GM23338 (cell line): ENCODE measurements at regions not wholly inside any gene's neighbourhood (a gene's known extent, or its start where the extent isn't known, plus 50 kb on each side); places are given as distances from the start of the nearest gene placed in this dataset.

ENCODE experiments used
- ATAC-seq: fragments of 200-7000 bp; cut with Tn5 transposase; 3 replicates; pipeline ENCODE4 v1.9.1; 2020
- DNase-seq: peaks from one replicate; pipeline ENCODE4 v3.0.0-alpha.2; 2015; ENCODE audit warnings: low spot score
- H2AFZ ChIP-seq: fragments of 200-600 bp; sonication (generic); 2 replicates; pipeline ENCODE4 v1.8.0; 2016; ENCODE audit warnings: antibody characterized with exemption, mild to moderate bottlenecking, moderate library complexity
- H3F3A ChIP-seq: fragments of 200-600 bp; sonication (generic); replicated peaks from 2 replicates; pipeline ENCODE4 v1.8.0; 2017; ENCODE audit warnings: antibody characterized with exemption, mixed run types, low read depth
- H3K27ac ChIP-seq: fragments of 200-600 bp; sonication (generic); 2 replicates; pipeline ENCODE4 v1.6.1; 2016; ENCODE audit warnings: low read depth
- H3K27me3 ChIP-seq: fragments of 200-600 bp; sonication (generic); 2 replicates; pipeline ENCODE4 v1.8.0; 2016; ENCODE audit warnings: mild to moderate bottlenecking, mixed run types, moderate library complexity; ENCODE audit not compliant: insufficient read depth
- H3K36me3 ChIP-seq: fragments of 200-600 bp; sonication (generic); 2 replicates; pipeline ENCODE4 v1.8.0; 2016; ENCODE audit warnings: mild to moderate bottlenecking; ENCODE audit not compliant: insufficient read depth
- H3K4me1 ChIP-seq: fragments of 200-600 bp; sonication (generic); 2 replicates; pipeline ENCODE4 v1.8.0; 2016; ENCODE audit warnings: mild to moderate bottlenecking, moderate library complexity; ENCODE audit not compliant: insufficient read depth
- H3K4me2 ChIP-seq: fragments of 200-600 bp; sonication (generic); 2 replicates; pipeline ENCODE4 v1.7.1; 2017; ENCODE audit warnings: mixed run types
- H3K4me3 ChIP-seq: fragments of 200-600 bp; sonication (generic); 2 replicates; pipeline ENCODE4 v1.6.1; 2016; ENCODE audit warnings: mixed run types
- H3K79me2 ChIP-seq: fragments of 200-600 bp; sonication (generic); replicated peaks from 2 replicates; pipeline ENCODE4 v1.8.0; 2017; ENCODE audit warnings: mild to moderate bottlenecking; ENCODE audit not compliant: insufficient read depth
- H3K9me2 ChIP-seq: fragments of 200-600 bp; sonication (generic); 2 replicates; pipeline ENCODE4 v1.8.0; 2017; ENCODE audit not compliant: insufficient read depth
- H4K20me1 ChIP-seq: fragments of 200-600 bp; sonication (generic); replicated peaks from 2 replicates; pipeline ENCODE4 v1.8.0; 2017; ENCODE audit warnings: mild to moderate bottlenecking; ENCODE audit not compliant: insufficient read depth
- H3K27ac Mint-ChIP-seq: 2 replicates; pipeline ENCODE4 v1.8.0; 2020; ENCODE audit warnings: inconsistent platforms, mild to moderate bottlenecking, moderate library complexity, mixed read lengths
- H3K27me3 Mint-ChIP-seq: 3 replicates; pipeline ENCODE4 v1.8.0; 2022; ENCODE audit warnings: low read depth, mild to moderate bottlenecking, moderate library complexity, mixed read lengths, inconsistent platforms; ENCODE audit not compliant: insufficient read depth, poor library complexity
- H3K36me3 Mint-ChIP-seq: 3 replicates; pipeline ENCODE4 v1.8.0; 2021; ENCODE audit warnings: low read depth, mild to moderate bottlenecking, inconsistent platforms, moderate library complexity, mixed read lengths
- H3K4me1 Mint-ChIP-seq: 3 replicates; pipeline ENCODE4 v1.8.0; 2020; ENCODE audit warnings: mild to moderate bottlenecking, inconsistent platforms, mixed read lengths
- H3K4me3 Mint-ChIP-seq: 3 replicates; pipeline ENCODE4 v1.8.0; 2021; ENCODE audit warnings: moderate library complexity, mild to moderate bottlenecking, inconsistent platforms, mixed read lengths
- H3K9me3 Mint-ChIP-seq: 3 replicates; pipeline ENCODE4 v1.8.0; 2020; ENCODE audit warnings: moderate library complexity, mild to moderate bottlenecking, inconsistent platforms, mixed read lengths
- CTCF ChIP-seq, 2 experiments: fragments of 200-600 bp in 1 of 2; sonication (generic) in 1 of 2; conservative IDR thresholded peaks; 2 replicates each; pipeline versions ENCODE4 v1.5.1 to v1.6.1; 2016 to 2017; ENCODE audit warnings: antibody characterized with exemption in 2 of 2, low read depth in 2 of 2, mild to moderate bottlenecking in 2 of 2, moderate library complexity in 1 of 2
- REST ChIP-seq: IDR thresholded peaks from one replicate; pipeline ENCODE4 v1.6.1; 2018; ENCODE audit warnings: antibody characterized with exemption; ENCODE audit not compliant: unreplicated experiment
- STAT1 ChIP-seq: IDR thresholded peaks from one replicate; pipeline ENCODE4 v1.6.1; 2016; ENCODE audit warnings: antibody characterized with exemption; ENCODE audit not compliant: unreplicated experiment
- TF ChIP-seq, protein P1 (sequence below): fragments of 250-450 bp; sonication (Bioruptor Pico); IDR thresholded peaks from 2 replicates; pipeline ENCODE4 v1.5.0; 2020; ENCODE audit warnings: mild to moderate bottlenecking, moderate library complexity
- TF ChIP-seq, protein P2 (sequence below): IDR thresholded peaks from 2 replicates; pipeline ENCODE4 v1.6.1; 2016; ENCODE audit warnings: antibody characterized with exemption

GRCh38 chr3:190741788-190742187 is 120.7 kb downstream of the GMNC start:
- Histone ChIP-seq H3K27me3 (no peaks in the 10 kb centered on the region), H3K36me3 (no peaks in the 10 kb centered on the region), H4K20me1 (no peaks in the 10 kb centered on the region), H3K4me1 (no peaks in the 10 kb centered on the region), H3F3A (no peaks in the 10 kb centered on the region), H2AFZ (no peak overlapping the region), H3K4me3 (no peak overlapping the region), H3K27ac (no peak overlapping the region), H3K9me2 (no peaks in the 10 kb centered on the region), H3K4me2 (no peak overlapping the region), H3K79me2 (no peaks in the 10 kb centered on the region)
- H3K27ac Mint-ChIP-seq = no peak overlapping the region
- H3K4me3 Mint-ChIP-seq = no peak overlapping the region
- ATAC-seq (no peak), DNase-seq (no peak)
- H3K9me3 Mint-ChIP-seq = no peaks in the 10 kb centered on the region; the same call in 2 of the 3 replicates
- no peaks in the 10 kb centered on the region for H3K27me3 Mint-ChIP-seq
- no peak for TF ChIP-seq REST
- no peak for TF ChIP-seq CTCF (conservative IDR thresholded peaks at IDR 0.05; ENCODE audit: low read depth in 2 of 2)
- no peak for TF ChIP-seq STAT1
- TF ChIP-seq, protein P1, sequence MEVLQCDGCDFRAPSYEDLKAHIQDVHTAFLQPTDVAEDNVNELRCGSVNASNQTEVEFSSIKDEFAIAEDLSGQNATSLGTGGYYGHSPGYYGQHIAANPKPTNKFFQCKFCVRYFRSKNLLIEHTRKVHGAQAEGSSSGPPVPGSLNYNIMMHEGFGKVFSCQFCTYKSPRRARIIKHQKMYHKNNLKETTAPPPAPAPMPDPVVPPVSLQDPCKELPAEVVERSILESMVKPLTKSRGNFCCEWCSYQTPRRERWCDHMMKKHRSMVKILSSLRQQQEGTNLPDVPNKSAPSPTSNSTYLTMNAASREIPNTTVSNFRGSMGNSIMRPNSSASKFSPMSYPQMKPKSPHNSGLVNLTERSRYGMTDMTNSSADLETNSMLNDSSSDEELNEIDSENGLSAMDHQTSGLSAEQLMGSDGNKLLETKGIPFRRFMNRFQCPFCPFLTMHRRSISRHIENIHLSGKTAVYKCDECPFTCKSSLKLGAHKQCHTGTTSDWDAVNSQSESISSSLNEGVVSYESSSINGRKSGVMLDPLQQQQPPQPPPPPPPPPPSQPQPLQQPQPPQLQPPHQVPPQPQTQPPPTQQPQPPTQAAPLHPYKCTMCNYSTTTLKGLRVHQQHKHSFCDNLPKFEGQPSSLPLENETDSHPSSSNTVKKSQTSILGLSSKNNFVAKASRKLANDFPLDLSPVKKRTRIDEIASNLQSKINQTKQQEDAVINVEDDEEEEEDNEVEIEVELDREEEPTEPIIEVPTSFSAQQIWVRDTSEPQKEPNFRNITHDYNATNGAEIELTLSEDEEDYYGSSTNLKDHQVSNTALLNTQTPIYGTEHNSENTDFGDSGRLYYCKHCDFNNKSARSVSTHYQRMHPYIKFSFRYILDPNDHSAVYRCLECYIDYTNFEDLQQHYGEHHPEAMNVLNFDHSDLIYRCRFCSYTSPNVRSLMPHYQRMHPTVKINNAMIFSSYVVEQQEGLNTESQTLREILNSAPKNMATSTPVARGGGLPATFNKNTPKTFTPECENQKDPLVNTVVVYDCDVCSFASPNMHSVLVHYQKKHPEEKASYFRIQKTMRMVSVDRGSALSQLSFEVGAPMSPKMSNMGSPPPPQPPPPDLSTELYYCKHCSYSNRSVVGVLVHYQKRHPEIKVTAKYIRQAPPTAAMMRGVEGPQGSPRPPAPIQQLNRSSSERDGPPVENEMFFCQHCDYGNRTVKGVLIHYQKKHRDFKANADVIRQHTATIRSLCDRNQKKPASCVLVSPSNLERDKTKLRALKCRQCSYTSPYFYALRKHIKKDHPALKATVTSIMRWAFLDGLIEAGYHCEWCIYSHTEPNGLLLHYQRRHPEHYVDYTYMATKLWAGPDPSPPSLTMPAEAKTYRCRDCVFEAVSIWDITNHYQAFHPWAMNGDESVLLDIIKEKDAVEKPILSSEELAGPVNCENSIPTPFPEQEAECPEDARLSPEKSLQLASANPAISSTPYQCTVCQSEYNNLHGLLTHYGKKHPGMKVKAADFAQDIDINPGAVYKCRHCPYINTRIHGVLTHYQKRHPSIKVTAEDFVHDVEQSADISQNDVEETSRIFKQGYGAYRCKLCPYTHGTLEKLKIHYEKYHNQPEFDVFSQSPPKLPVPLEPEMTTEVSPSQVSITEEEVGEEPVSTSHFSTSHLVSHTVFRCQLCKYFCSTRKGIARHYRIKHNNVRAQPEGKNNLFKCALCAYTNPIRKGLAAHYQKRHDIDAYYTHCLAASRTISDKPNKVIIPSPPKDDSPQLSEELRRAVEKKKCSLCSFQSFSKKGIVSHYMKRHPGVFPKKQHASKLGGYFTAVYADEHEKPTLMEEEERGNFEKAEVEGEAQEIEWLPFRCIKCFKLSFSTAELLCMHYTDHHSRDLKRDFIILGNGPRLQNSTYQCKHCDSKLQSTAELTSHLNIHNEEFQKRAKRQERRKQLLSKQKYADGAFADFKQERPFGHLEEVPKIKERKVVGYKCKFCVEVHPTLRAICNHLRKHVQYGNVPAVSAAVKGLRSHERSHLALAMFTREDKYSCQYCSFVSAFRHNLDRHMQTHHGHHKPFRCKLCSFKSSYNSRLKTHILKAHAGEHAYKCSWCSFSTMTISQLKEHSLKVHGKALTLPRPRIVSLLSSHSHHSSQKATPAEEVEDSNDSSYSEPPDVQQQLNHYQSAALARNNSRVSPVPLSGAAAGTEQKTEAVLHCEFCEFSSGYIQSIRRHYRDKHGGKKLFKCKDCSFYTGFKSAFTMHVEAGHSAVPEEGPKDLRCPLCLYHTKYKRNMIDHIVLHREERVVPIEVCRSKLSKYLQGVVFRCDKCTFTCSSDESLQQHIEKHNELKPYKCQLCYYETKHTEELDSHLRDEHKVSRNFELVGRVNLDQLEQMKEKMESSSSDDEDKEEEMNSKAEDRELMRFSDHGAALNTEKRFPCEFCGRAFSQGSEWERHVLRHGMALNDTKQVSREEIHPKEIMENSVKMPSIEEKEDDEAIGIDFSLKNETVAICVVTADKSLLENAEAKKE (CRISPR knock-in tag) = no peak
- TF ChIP-seq, protein P2, sequence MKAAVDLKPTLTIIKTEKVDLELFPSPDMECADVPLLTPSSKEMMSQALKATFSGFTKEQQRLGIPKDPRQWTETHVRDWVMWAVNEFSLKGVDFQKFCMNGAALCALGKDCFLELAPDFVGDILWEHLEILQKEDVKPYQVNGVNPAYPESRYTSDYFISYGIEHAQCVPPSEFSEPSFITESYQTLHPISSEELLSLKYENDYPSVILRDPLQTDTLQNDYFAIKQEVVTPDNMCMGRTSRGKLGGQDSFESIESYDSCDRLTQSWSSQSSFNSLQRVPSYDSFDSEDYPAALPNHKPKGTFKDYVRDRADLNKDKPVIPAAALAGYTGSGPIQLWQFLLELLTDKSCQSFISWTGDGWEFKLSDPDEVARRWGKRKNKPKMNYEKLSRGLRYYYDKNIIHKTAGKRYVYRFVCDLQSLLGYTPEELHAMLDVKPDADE = no peak
- H3K4me1 Mint-ChIP-seq = peaks cover 11% of the 10 kb centered on the region
- H3K36me3 Mint-ChIP-seq = no peaks in the 10 kb centered on the region
